Muscle of leg (tissue), 3 donors: ENCODE measurements at regions not wholly inside any gene's neighbourhood (a gene's known extent, or its start where the extent isn't known, plus 50 kb on each side); places are given as distances from the start of the nearest gene placed in this dataset.

Source experiments
- DNase-seq: peaks from one replicate; pipeline ENCODE4 v3.0.0; 2013
- H3K27ac ChIP-seq: one replicate; pipeline ENCODE4 v1.5.1; 2013; ENCODE audit warnings: mild to moderate bottlenecking, low read length, control low read depth
- H3K27me3 ChIP-seq: one replicate; pipeline ENCODE4 v1.6.1; 2013; ENCODE audit warnings: low read length; ENCODE audit not compliant: control insufficient read depth, insufficient read depth
- H3K36me3 ChIP-seq: one replicate; pipeline ENCODE4 v1.6.1; 2013; ENCODE audit warnings: low read length; ENCODE audit not compliant: control insufficient read depth, insufficient read depth
- H3K4me1 ChIP-seq: one replicate; pipeline ENCODE4 v1.6.1; 2013; ENCODE audit warnings: low read length; ENCODE audit not compliant: control insufficient read depth, insufficient read depth
- H3K4me3 ChIP-seq: one replicate; pipeline ENCODE4 v1.5.1; 2013; ENCODE audit warnings: low read length, control low read depth
- H3K9me3 ChIP-seq: replicated peaks from 2 replicates; pipeline ENCODE4 v1.6.1; 2013; ENCODE audit warnings: low read depth, low read length; ENCODE audit not compliant: control insufficient read depth
- WGBS: methylation state at CpG from one replicate; pipeline ENCODE4 v1.1.5; 2013; ENCODE audit warnings: missing lambda C conversion rate; ENCODE audit not compliant: insufficient coverage; 5-methylcytosine and 5-hydroxymethylcytosine counted together

- WGBS = 50% methylated on average over 2 of the region's 6 CpGs
- Histone ChIP-seq H3K27ac (no peak overlapping the region), H3K27me3 (no peaks in the 10 kb centered on the region), H3K36me3 (no peaks in the 10 kb centered on the region), H3K4me1 (no peaks in the 10 kb centered on the region), H3K4me3 (no peak overlapping the region), H3K9me3 (no peaks in the 10 kb centered on the region)
- DNase-seq = no peak
Observed at GRCh38 chr12:91785655-91786498, 359.8 kb downstream of the BTG1 start.

GRCh38 chr12:91781114-91781513 is 364.5 kb downstream of the BTG1 start:
- Histone ChIP-seq H3K27me3 (no peaks in the 10 kb centered on the region), H3K4me3 (no peak overlapping the region), H3K27ac (no peak overlapping the region), H3K4me1 (peaks cover 2% of the 10 kb centered on the region), H3K36me3 (no peaks in the 10 kb centered on the region), H3K9me3 (no peaks in the 10 kb centered on the region)
- DNase-seq = no peak
- no CpG with 5 or more reads among the region's 2 CpGs for WGBS

GRCh38 chr12:91778938-91779400 is 366.7 kb downstream of the BTG1 start:
- Histone ChIP-seq H3K27ac (peak overlapping the region; percentile 1), H3K27me3 (no peaks in the 10 kb centered on the region), H3K36me3 (no peaks in the 10 kb centered on the region), H3K9me3 (no peaks in the 10 kb centered on the region), H3K4me3 (no peak overlapping the region), H3K4me1 (peaks cover 2% of the 10 kb centered on the region)
- WGBS = no CpG with 5 or more reads among the region's 6 CpGs
- DNase-seq = peak; percentile 57

GRCh38 chr12:91778091-91778832 is 367.4 kb downstream of the BTG1 start:
- H3K9me3 ChIP-seq = no peaks in the 10 kb centered on the region
- WGBS = no CpG with 5 or more reads among the region's 3 CpGs
- H3K27me3 ChIP-seq = no peaks in the 10 kb centered on the region
- peak; percentile 87 for DNase-seq
- H3K36me3 ChIP-seq = no peaks in the 10 kb centered on the region
- H3K4me1 ChIP-seq = peaks cover 2% of the 10 kb centered on the region
- peak overlapping the region; percentile 1 for H3K27ac ChIP-seq
- no peak overlapping the region for H3K4me3 ChIP-seq

GRCh38 chr12:91777268-91777992 is 368.2 kb downstream of the BTG1 start:
- DNase-seq = no peak
- Histone ChIP-seq H3K36me3 (no peaks in the 10 kb centered on the region), H3K4me1 (peaks cover 2% of the 10 kb centered on the region), H3K9me3 (no peaks in the 10 kb centered on the region), H3K27me3 (no peaks in the 10 kb centered on the region), H3K4me3 (no peak overlapping the region), H3K27ac (no peak overlapping the region)
- 90% methylated on average over 4 of the region's 6 CpGs for WGBS

GRCh38 chr12:91774434-91774921 is 371.2 kb downstream of the BTG1 start:
- no peak overlapping the region for H3K4me3 ChIP-seq

GRCh38 chr12:91773749-91774429 is 371.8 kb downstream of the BTG1 start:
- no peak overlapping the region for H3K4me3 ChIP-seq
- no CpG with 5 or more reads among the region's 4 CpGs for WGBS

More at GRCh38 chr12:91774434-91774921, 371.2 kb downstream of the BTG1 start:
- WGBS = no CpG with 5 or more reads among the region's 6 CpGs
- Histone ChIP-seq H3K4me1 (peaks cover 2% of the 10 kb centered on the region), H3K27ac (no peak overlapping the region), H3K27me3 (no peaks in the 10 kb centered on the region), H3K36me3 (no peaks in the 10 kb centered on the region), H3K9me3 (no peaks in the 10 kb centered on the region)
- peak; percentile 18 for DNase-seq

GRCh38 chr12:91772411-91772810 is 373.2 kb downstream of the BTG1 start:
- Histone ChIP-seq H3K4me3 (no peak overlapping the region), H3K9me3 (no peaks in the 10 kb centered on the region), H3K27me3 (no peaks in the 10 kb centered on the region), H3K36me3 (no peaks in the 10 kb centered on the region), H3K4me1 (no peaks in the 10 kb centered on the region), H3K27ac (no peak overlapping the region)
- no peak for DNase-seq
- WGBS = no CpG with 5 or more reads among the region's 2 CpGs

More at GRCh38 chr12:91773749-91774429, 371.8 kb downstream of the BTG1 start:
- H3K4me1 ChIP-seq = peaks cover under 1% of the 10 kb centered on the region
- no peaks in the 10 kb centered on the region for H3K27me3 ChIP-seq
- no peak for DNase-seq
- no peaks in the 10 kb centered on the region for H3K9me3 ChIP-seq
- no peak overlapping the region for H3K27ac ChIP-seq
- H3K36me3 ChIP-seq = no peaks in the 10 kb centered on the region

GRCh38 chr12:91769736-91770135 is 375.9 kb downstream of the BTG1 start:
- no peaks in the 10 kb centered on the region for H3K9me3 ChIP-seq
- no peak for DNase-seq
- H3K4me1 ChIP-seq = no peaks in the 10 kb centered on the region
- no peaks in the 10 kb centered on the region for H3K27me3 ChIP-seq
- no peaks in the 10 kb centered on the region for H3K36me3 ChIP-seq
- 86% methylated on average over 2 of the region's 2 CpGs for WGBS
- H3K4me3 ChIP-seq = no peak overlapping the region
- H3K27ac ChIP-seq = no peak overlapping the region
